Heart left ventricle (tissue), 16 donors: ENCODE measurements at regions not wholly inside any gene's neighbourhood (a gene's known extent, or its start where the extent isn't known, plus 50 kb on each side); places are given as distances from the start of the nearest gene placed in this dataset.

ENCODE experiments used
- ATAC-seq, 4 donors: fragments of 200-7000 bp; cut with Tn5 transposase; one replicate each; pipeline ENCODE4 v1.9.1; 2020 to 2022; ENCODE audit warnings: moderate library complexity in 4 of 4, mild to moderate bottlenecking in 3 of 4, moderate number of reproducible peaks in 1 of 4
- DNase-seq, 5 donors: peaks; one replicate each; pipeline ENCODE4 v3.0.0-alpha.2; 2020
- H3K27ac ChIP-seq, 12 donors: fragments of 200-600 bp; sonication (generic) in 4 of 12; one replicate each; pipeline versions ENCODE4 v1.5.0 to v1.8.0; 2016 to 2022; ENCODE audit warnings: mild to moderate bottlenecking in 2 of 12
- H3K27me3 ChIP-seq, 9 donors: fragments of 200-600 bp; sonication (generic) in 2 of 9; one replicate each; pipeline versions ENCODE4 v1.5.1 to v1.8.0; 2016 to 2022; ENCODE audit warnings: mild to moderate bottlenecking in 3 of 9
- H3K36me3 ChIP-seq, 9 donors: fragments of 200-600 bp; sonication (generic) in 2 of 9; one replicate each; pipeline versions ENCODE4 v1.5.0 to v1.8.0; 2018 to 2022; ENCODE audit warnings: mild to moderate bottlenecking in 2 of 9
- H3K4me1 ChIP-seq, 12 donors: fragments of 200-600 bp; sonication (generic) in 4 of 12; one replicate each; pipeline versions ENCODE4 v1.5.0 to v1.8.0; 2016 to 2022; ENCODE audit warnings: mild to moderate bottlenecking in 3 of 12
- H3K4me3 ChIP-seq, 12 donors: fragments of 200-600 bp; sonication (generic) in 4 of 12; one replicate each; pipeline versions ENCODE4 v1.5.0 to v1.8.0; 2017 to 2022; ENCODE audit warnings: mild to moderate bottlenecking in 9 of 12, moderate library complexity in 4 of 12
- H3K9me3 ChIP-seq, 12 donors: fragments of 200-600 bp; sonication (generic) in 4 of 12; one replicate each; pipeline versions ENCODE4 v1.5.0 to v1.8.0; 2016 to 2022; ENCODE audit warnings: mild to moderate bottlenecking in 1 of 12
- POLR2A ChIP-seq, 2 donors: fragments of 450-650 bp; IDR thresholded peaks; one replicate each; pipeline ENCODE4 v1.6.1; 2017; ENCODE audit warnings: antibody characterized with exemption in 2 of 2, mild to moderate bottlenecking in 2 of 2, moderate library complexity in 2 of 2
- WGBS, 4 donors: extraction: QIAGEN DNeasy Blood & Tissue Kit in 2 of 4; methylation state at CpG; one replicate each; pipeline versions ENCODE4 v1.1.5 to v1.1.7; 2013 to 2018; 5-methylcytosine and 5-hydroxymethylcytosine counted together
- intact Hi-C, 10 donors: fragments of 100-400 bp; cut with DNase I; formaldehyde crosslinking; loops; one replicate each; pipeline versions ENCODE4 v1.11.1 to v1.14.2; 2022
- TF ChIP-seq, protein P1 (sequence below), 12 donors: fragments of 200-600 bp; sonication (generic) in 4 of 12; IDR thresholded peaks; one replicate each; pipeline versions ENCODE4 v1.5.0 to v1.8.0; 2018 to 2022; ENCODE audit warnings: antibody characterized with exemption in 12 of 12, mild to moderate bottlenecking in 5 of 12
- donor health status: ischemic (EF 13 %, LVEDD 7.1; RV severe dilation, severe dysfunction).
- donor health status: healthy with polysubstance abuse.
- donor health status: DM: no; HTN: yes; CAD: no.
- donor health status: DM: no; HTN: no; CAD: no.
- donor health status: ischemic (EF 25% LVEDD 6.9; RV normal size, moderate dysfunction).
- donor health status: ischemic (EF 25% LVEDD 5.7; RV mildly dilated, moderate dysfunction).
- donor health status: healthy.
- donor health status: DM: yes; HTN: yes; CAD: no.
- donor health status: ischemic (EF 35%, LVEDD 5.7; RV mildly dilated, moderate dysfunction).
- donor health status: nonischemic (EF 11% LVEDD 7.7; RV severe dilation, severe dysfunction).
- donor health status: DM: yes; HTN: yes; CAD: no.
- donor health status: PGD.
- donor health status: ischemic (EF 29% LVEDD 5.4; RV normal size, mild dysfunction).
- donor health status: nonischemic (EF 23%, LVEDD 6.1; RV moderate dilation, normal function).

DNA sequence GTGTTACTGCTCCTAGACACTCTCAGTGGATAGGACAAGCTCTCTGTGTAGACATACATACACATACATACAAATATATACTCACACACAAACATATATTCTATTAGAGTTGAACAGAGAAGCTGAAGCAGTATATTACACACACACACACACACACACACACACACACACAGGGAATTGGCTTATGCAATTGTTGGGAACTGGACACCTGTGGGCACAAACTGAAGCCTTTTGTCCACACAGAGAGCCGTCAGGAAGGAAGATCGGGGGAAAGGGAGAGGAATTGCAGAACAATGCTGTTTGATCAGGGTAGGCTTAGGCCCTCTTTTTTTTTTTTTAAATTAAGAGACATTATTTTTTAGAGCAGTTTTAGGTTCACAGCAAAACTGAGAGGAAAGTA lies 180.7 kb upstream of the DDHD1 start:
- Histone ChIP-seq H3K4me3 (no peak overlapping the region), H3K36me3 (no peaks in the 10 kb centered on the region), H3K4me1 (no peaks in the 10 kb centered on the region), H3K27me3 (no peaks in the 10 kb centered on the region), H3K27ac (no peak overlapping the region), H3K9me3 (no peaks in the 10 kb centered on the region)
- intact Hi-C loops: no loop called here
- DNase-seq: no peak
- WGBS, 4 donors: 77 to 84% (median 80%) methylated on average over 2 of the region's 2 CpGs
- TF ChIP-seq, protein P1, sequence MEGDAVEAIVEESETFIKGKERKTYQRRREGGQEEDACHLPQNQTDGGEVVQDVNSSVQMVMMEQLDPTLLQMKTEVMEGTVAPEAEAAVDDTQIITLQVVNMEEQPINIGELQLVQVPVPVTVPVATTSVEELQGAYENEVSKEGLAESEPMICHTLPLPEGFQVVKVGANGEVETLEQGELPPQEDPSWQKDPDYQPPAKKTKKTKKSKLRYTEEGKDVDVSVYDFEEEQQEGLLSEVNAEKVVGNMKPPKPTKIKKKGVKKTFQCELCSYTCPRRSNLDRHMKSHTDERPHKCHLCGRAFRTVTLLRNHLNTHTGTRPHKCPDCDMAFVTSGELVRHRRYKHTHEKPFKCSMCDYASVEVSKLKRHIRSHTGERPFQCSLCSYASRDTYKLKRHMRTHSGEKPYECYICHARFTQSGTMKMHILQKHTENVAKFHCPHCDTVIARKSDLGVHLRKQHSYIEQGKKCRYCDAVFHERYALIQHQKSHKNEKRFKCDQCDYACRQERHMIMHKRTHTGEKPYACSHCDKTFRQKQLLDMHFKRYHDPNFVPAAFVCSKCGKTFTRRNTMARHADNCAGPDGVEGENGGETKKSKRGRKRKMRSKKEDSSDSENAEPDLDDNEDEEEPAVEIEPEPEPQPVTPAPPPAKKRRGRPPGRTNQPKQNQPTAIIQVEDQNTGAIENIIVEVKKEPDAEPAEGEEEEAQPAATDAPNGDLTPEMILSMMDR (IDR thresholded peaks at IDR 0.05): no peak
- TF ChIP-seq POLR2A (IDR thresholded peaks at IDR 0.05): no peak
- ATAC-seq: no peak

DNA sequence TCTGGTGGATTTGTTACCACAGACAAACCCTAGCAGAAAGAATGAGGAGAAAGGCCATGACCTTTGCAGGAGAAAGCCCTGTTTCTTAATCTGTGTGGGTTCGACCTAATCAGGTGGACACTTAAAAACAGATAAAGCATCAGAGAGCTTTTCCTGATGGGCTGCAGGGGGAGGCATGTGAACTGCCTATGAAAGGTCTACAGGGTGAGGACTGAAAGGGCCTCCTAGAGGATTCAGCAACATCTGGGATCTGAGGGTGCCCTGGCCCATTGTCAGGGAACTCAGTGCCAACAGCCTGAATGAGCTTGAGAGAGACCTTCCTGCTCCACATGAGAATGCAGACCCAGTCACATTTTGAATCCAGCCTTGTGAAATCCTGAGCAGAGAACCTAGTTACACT lies 178.8 kb upstream of the DDHD1 start:
- H3K27ac ChIP-seq: no peak overlapping the region
- no peaks in the 10 kb centered on the region for H3K36me3 ChIP-seq
- no peaks in the 10 kb centered on the region for H3K27me3 ChIP-seq
- intact Hi-C loops: no loop called here
- peaks cover 0 to 12% (median 0%) of the 10 kb centered on the region in 12 donors for H3K4me1 ChIP-seq
- no peaks in the 10 kb centered on the region for H3K9me3 ChIP-seq
- DNase-seq (no peak), ATAC-seq (no peak)
- no peak overlapping the region for H3K4me3 ChIP-seq
- TF ChIP-seq, protein P1 (IDR thresholded peaks at IDR 0.05): no peak
- TF ChIP-seq POLR2A (IDR thresholded peaks at IDR 0.05): no peak
- 19 to 35% (median 30%) methylated on average over 1 of the region's 1 CpG for WGBS, 4 donors

DNA sequence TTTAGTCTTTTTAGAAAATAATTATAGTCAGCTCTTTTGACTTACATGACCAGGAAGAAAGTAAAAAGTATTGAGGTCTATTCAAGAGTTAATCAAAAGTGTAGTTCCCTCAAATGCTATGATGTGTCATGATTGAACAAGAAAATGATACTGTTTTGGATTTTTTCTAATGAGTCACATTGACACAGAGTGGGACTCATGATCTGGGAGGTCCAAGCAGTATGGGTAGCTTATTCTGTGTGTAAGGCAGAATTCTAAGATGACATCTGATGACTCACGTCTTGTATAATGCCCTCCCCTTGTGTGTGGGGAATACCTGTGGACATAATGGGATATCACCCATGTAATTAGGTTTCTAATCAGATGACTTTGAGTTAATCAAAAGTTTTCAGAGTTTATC lies 178.1 kb upstream of the DDHD1 start:
- intact Hi-C loops: no loop called here
- H3K4me1 ChIP-seq: peaks cover 0 to 12% (median 0%) of the 10 kb centered on the region in 12 donors
- ATAC-seq (no peak), DNase-seq (no peak)
- H3K36me3 ChIP-seq: no peaks in the 10 kb centered on the region
- no peak overlapping the region for H3K4me3 ChIP-seq
- WGBS, 4 donors: 83 to 94% (median 88%) methylated on average over 1 of the region's 1 CpG
- no peak overlapping the region for H3K27ac ChIP-seq
- H3K9me3 ChIP-seq: no peaks in the 10 kb centered on the region
- no peaks in the 10 kb centered on the region for H3K27me3 ChIP-seq
- TF ChIP-seq, protein P1 (IDR thresholded peaks at IDR 0.05): no peak
- no peak for TF ChIP-seq POLR2A (IDR thresholded peaks at IDR 0.05)

DNA sequence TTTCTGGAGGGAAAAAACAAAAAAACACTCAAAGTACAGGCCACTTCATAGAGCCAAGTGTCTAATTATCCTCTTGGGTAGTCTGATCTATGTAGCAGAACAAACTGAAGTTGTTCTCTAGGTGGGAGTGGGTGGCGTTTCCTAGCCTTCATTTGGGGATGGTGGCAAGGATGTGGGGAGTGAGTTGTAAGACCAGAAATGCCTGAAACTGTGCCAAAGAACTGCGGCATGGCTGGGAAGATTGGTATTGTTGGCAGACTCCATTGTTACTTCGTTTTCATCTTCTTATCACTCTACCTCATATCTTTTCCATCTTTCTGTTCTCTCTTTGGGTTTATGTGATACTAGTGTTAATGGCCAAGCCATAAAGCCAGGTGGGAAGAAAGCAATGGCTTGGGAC lies 177.3 kb upstream of the DDHD1 start:
- H3K36me3 ChIP-seq: no peaks in the 10 kb centered on the region
- intact Hi-C loops: no loop called here
- peaks cover 0 to 12% (median 0%) of the 10 kb centered on the region in 12 donors for H3K4me1 ChIP-seq
- H3K27me3 ChIP-seq: no peaks in the 10 kb centered on the region
- no peaks in the 10 kb centered on the region for H3K9me3 ChIP-seq
- DNase-seq (no peak), ATAC-seq (no peak)
- 66 to 74% (median 67%) methylated on average over 3 of the region's 3 CpGs for WGBS, 4 donors
- no peak overlapping the region for H3K27ac ChIP-seq
- TF ChIP-seq, protein P1 (IDR thresholded peaks at IDR 0.05): no peak
- TF ChIP-seq POLR2A (IDR thresholded peaks at IDR 0.05): no peak
- H3K4me3 ChIP-seq: no peak overlapping the region
